Testis (tissue), 2 donors: ENCODE measurements at regions not wholly inside any gene's neighbourhood (a gene's known extent, or its start where the extent isn't known, plus 50 kb on each side); places are given as distances from the start of the nearest gene placed in this dataset.

ENCODE experiments used
- DNase-seq: peaks from one replicate; pipeline ENCODE4 v3.0.0-alpha.2; 2019
- H3K27ac ChIP-seq, 2 donors: fragments of 200-600 bp; sonication (generic); one replicate each; pipeline ENCODE4 v1.5.1; 2019
- H3K27me3 ChIP-seq: fragments of 200-600 bp; sonication (generic); one replicate; pipeline ENCODE4 v1.5.1; 2019
- H3K36me3 ChIP-seq: fragments of 200-600 bp; sonication (generic); one replicate; pipeline ENCODE4 v1.5.1; 2017; ENCODE audit warnings: low read depth; ENCODE audit errors: missing control alignments
- H3K4me1 ChIP-seq: fragments of 200-600 bp; sonication (generic); one replicate; pipeline ENCODE4 v1.5.1; 2019
- H3K4me3 ChIP-seq, 2 donors: fragments of 200-600 bp; sonication (generic); one replicate each; pipeline ENCODE4 v1.5.1; 2017 to 2019
- H3K9me3 ChIP-seq: fragments of 200-600 bp; sonication (generic); one replicate; pipeline ENCODE4 v1.5.1; 2017
- CTCF ChIP-seq, 3 experiments: fragments of 450-650 bp in 2 of 3; fragments of 200-600 bp in 1 of 3; sonication (generic) in 1 of 3; IDR thresholded peaks; one replicate each; pipeline ENCODE4 v1.5.1; 2016 to 2019; ENCODE audit warnings: antibody characterized with exemption in 3 of 3, mild to moderate bottlenecking in 2 of 3, moderate library complexity in 1 of 3
- POLR2A ChIP-seq: fragments of 450-650 bp; IDR thresholded peaks from one replicate; pipeline ENCODE4 v1.6.1; 2017; ENCODE audit warnings: antibody characterized with exemption, mild to moderate bottlenecking, moderate library complexity
- WGBS, 2 donors: methylation state at CpG; one replicate each; pipeline ENCODE4 v1.1.5; 2018; 5-methylcytosine and 5-hydroxymethylcytosine counted together
- intact Hi-C: fragments of 100-400 bp; cut with DNase I; formaldehyde crosslinking; loops from one replicate; pipeline ENCODE4 v1.15.1; 2023; ENCODE audit warnings: low total_unique reads

GRCh38 chr4:152234571-152234970 lies 301.3 kb downstream of the FBXW7 start:
- 97% methylated on average over 3 of the region's 3 CpGs for WGBS, 2 donors
- Histone ChIP-seq H3K36me3 (no peaks in the 10 kb centered on the region), H3K27ac (no peak overlapping the region), H3K9me3 (no peaks in the 10 kb centered on the region), H3K4me3 (no peak overlapping the region), H3K4me1 (no peaks in the 10 kb centered on the region), H3K27me3 (no peaks in the 10 kb centered on the region)
- intact Hi-C loops = no loop called here
- DNase-seq = no peak
- no peak for TF ChIP-seq POLR2A
- TF ChIP-seq CTCF (IDR thresholded peaks at IDR 0.05) = no peak

- TF ChIP-seq POLR2A (no peak), CTCF (IDR thresholded peaks at IDR 0.05) (no peak)
- Histone ChIP-seq H3K36me3 (no peaks in the 10 kb centered on the region), H3K27me3 (no peaks in the 10 kb centered on the region), H3K4me3 (no peak overlapping the region), H3K9me3 (no peaks in the 10 kb centered on the region), H3K4me1 (no peaks in the 10 kb centered on the region), H3K27ac (no peak overlapping the region)
- intact Hi-C loops = no loop called here
- WGBS, 2 donors = 92% methylated on average over 2 of the region's 2 CpGs
- no peak for DNase-seq
These were observed 303.6 kb downstream of the FBXW7 start for GRCh38 chr4:152232271-152232670.

- H3K9me3 ChIP-seq = no peaks in the 10 kb centered on the region
- intact Hi-C loops = no loop called here
- WGBS, 2 donors = 85 to 94% methylated on average over 6 of the region's 6 CpGs
- H3K27me3 ChIP-seq = no peaks in the 10 kb centered on the region
- DNase-seq = no peak
- no peak overlapping the region for H3K4me3 ChIP-seq
- H3K27ac ChIP-seq = no peak overlapping the region
- TF ChIP-seq CTCF (IDR thresholded peaks at IDR 0.05) (no peak), POLR2A (no peak)
- H3K4me1 ChIP-seq = no peaks in the 10 kb centered on the region
- H3K36me3 ChIP-seq = no peaks in the 10 kb centered on the region
These were observed 306.1 kb downstream of the FBXW7 start for GRCh38 chr4:152229782-152230289.

- DNase-seq = no peak
- 85 to 88% methylated on average over 1 of the region's 1 CpG for WGBS, 2 donors
- no peaks in the 10 kb centered on the region for H3K4me1 ChIP-seq
These were observed 310.2 kb downstream of the FBXW7 start for GRCh38 chr4:152225680-152226079.

More at GRCh38 chr4:152225680-152226079, 310.2 kb downstream of the FBXW7 start:
- H3K9me3 ChIP-seq = no peaks in the 10 kb centered on the region
- no peaks in the 10 kb centered on the region for H3K27me3 ChIP-seq
- no peaks in the 10 kb centered on the region for H3K36me3 ChIP-seq
- TF ChIP-seq CTCF (IDR thresholded peaks at IDR 0.05) = no peak
- TF ChIP-seq POLR2A = no peak
- intact Hi-C loops = no loop called here
- H3K27ac ChIP-seq = no peak overlapping the region
- H3K4me3 ChIP-seq = no peak overlapping the region
